IMR-90 (cell line): ENCODE measurements at regions not wholly inside any gene's neighbourhood (a gene's known extent, or its start where the extent isn't known, plus 50 kb on each side); places are given as distances from the start of the nearest gene placed in this dataset.

ENCODE experiments used
- ATAC-seq: fragments of 200-7000 bp; cut with Tn5 transposase; 2 replicates; pipeline ENCODE4 v1.9.1; 2020; ENCODE audit warnings: low read depth, mild to moderate bottlenecking, moderate library complexity
- BruUV-seq: library from RNA; stranded (reverse); fragments of 400-500 nt; replicated peaks from 2 replicates; lab custom pipeline; 2021; lab: Mats Ljungman, UMichigan
- CTCF ChIA-PET: fragments of 300-600 bp; formaldehyde crosslinking; extraction: SDS; loops from one replicate; lab custom pipeline; 2021; ENCODE audit warnings: antibody characterized with exemption; lab: Yijun Ruan, JAX
- POLR2A ChIA-PET: fragments of 300-600 bp; sonication (Branson Sonifier 250); formaldehyde crosslinking; loops from one replicate; lab custom pipeline; 2022; ENCODE audit warnings: antibody characterized with exemption; ENCODE audit not compliant: unreplicated experiment; lab: Charles Lee
- DNase-seq: peaks from one replicate; pipeline ENCODE4 v3.0.0; 2013
- H2AFZ ChIP-seq: replicated peaks from 2 replicates; pipeline ENCODE3; 2013; ENCODE audit warnings: low read length, mild to moderate bottlenecking; ENCODE audit not compliant: poor library complexity
- H2AK5ac ChIP-seq: 2 replicates; pipeline ENCODE4 v1.6.1; 2013; ENCODE audit warnings: low read depth, low read length, inconsistent platforms
- H2AK9ac ChIP-seq: replicated peaks from 2 replicates; pipeline ENCODE3; 2013; ENCODE audit warnings: mild to moderate bottlenecking, low read depth, low read length, moderate library complexity; ENCODE audit not compliant: poor library complexity
- H2BK120ac ChIP-seq: 2 replicates; pipeline ENCODE4 v1.6.1; 2013; ENCODE audit warnings: low read depth, low read length, inconsistent platforms
- H2BK15ac ChIP-seq: 3 replicates; pipeline ENCODE4 v1.6.1; 2013; ENCODE audit warnings: low read depth, low read length, inconsistent platforms
- H2BK20ac ChIP-seq: 2 replicates; pipeline ENCODE4 v1.6.1; 2013; ENCODE audit warnings: low read depth, mild to moderate bottlenecking, inconsistent platforms, low read length, moderate library complexity
- H2BK5ac ChIP-seq: 2 replicates; pipeline ENCODE4 v1.6.1; 2013; ENCODE audit warnings: mild to moderate bottlenecking, low read depth, low read length, inconsistent platforms; ENCODE audit not compliant: poor library complexity, severe bottlenecking
- H3K14ac ChIP-seq: replicated peaks from 2 replicates; pipeline ENCODE4 v1.6.1; 2013; ENCODE audit warnings: low read depth, low read length, inconsistent platforms
- H3K18ac ChIP-seq: 2 replicates; pipeline ENCODE4 v1.6.1; 2013; ENCODE audit warnings: low read depth, low read length, control low read depth
- H3K23ac ChIP-seq: 2 replicates; pipeline ENCODE4 v1.6.1; 2013; ENCODE audit warnings: low read depth, low read length, inconsistent platforms
- H3K27ac ChIP-seq: 2 replicates; pipeline ENCODE4 v1.5.1; 2013; ENCODE audit warnings: mild to moderate bottlenecking, control low read depth, low read length; ENCODE audit not compliant: insufficient read depth
- H3K27me3 ChIP-seq: 2 replicates; pipeline ENCODE4 v1.6.1; 2013; ENCODE audit warnings: low read length; ENCODE audit not compliant: control insufficient read depth, insufficient read depth
- H3K36me3 ChIP-seq: 2 replicates; pipeline ENCODE4 v1.6.1; 2013; ENCODE audit warnings: low read length, mixed read lengths; ENCODE audit not compliant: control insufficient read depth, insufficient read depth
- H3K4ac ChIP-seq: 2 replicates; pipeline ENCODE4 v1.6.1; 2013; ENCODE audit warnings: low read depth, low read length, inconsistent platforms
- H3K4me1 ChIP-seq: 2 replicates; pipeline ENCODE4 v1.6.1; 2013; ENCODE audit warnings: low read length, mixed read lengths; ENCODE audit not compliant: control insufficient read depth, insufficient read depth
- H3K4me2 ChIP-seq: 2 replicates; pipeline ENCODE4 v1.6.1; 2013; ENCODE audit warnings: low read depth, mild to moderate bottlenecking, control low read depth, low read length, moderate library complexity
- H3K4me3 ChIP-seq: 2 replicates; pipeline ENCODE4 v1.5.1; 2013; ENCODE audit warnings: low read depth, mild to moderate bottlenecking, control low read depth, low read length, moderate library complexity; ENCODE audit not compliant: insufficient read depth
- H3K56ac ChIP-seq: 2 replicates; pipeline ENCODE4 v1.6.1; 2013; ENCODE audit warnings: low read length, inconsistent platforms; ENCODE audit not compliant: insufficient read depth; ENCODE audit errors: extremely low read depth
- H3K79me1 ChIP-seq, 2 experiments: 2 replicates each; pipeline ENCODE4 v1.6.1; 2013; ENCODE audit warnings: low read length in 2 of 2, inconsistent platforms in 1 of 2, low read depth in 1 of 2
- H3K9ac ChIP-seq: 2 replicates; pipeline ENCODE4 v1.6.1; 2013; ENCODE audit warnings: low read depth, low read length, control low read depth
- H3K9me1 ChIP-seq: 2 replicates; pipeline ENCODE4 v1.6.1; 2013; ENCODE audit warnings: low read length, inconsistent platforms; ENCODE audit not compliant: insufficient read depth
- H3K9me3 ChIP-seq: 2 replicates; pipeline ENCODE4 v1.6.1; 2013; ENCODE audit warnings: low read length; ENCODE audit not compliant: control insufficient read depth, insufficient read depth
- H4K20me1 ChIP-seq: 2 replicates; pipeline ENCODE4 v1.6.1; 2013; ENCODE audit warnings: low read length, inconsistent platforms; ENCODE audit not compliant: insufficient read depth
- H4K5ac ChIP-seq: 2 replicates; pipeline ENCODE4 v1.6.1; 2013; ENCODE audit warnings: mild to moderate bottlenecking, low read depth, low read length, control low read depth
- H4K8ac ChIP-seq, 2 experiments: 2 replicates each; pipeline ENCODE4 v1.6.1; 2013; ENCODE audit warnings: low read depth in 2 of 2, low read length in 2 of 2, control low read depth in 1 of 2, inconsistent platforms in 1 of 2
- H4K91ac ChIP-seq: 2 replicates; pipeline ENCODE4 v1.6.1; 2013; ENCODE audit warnings: low read depth, low read length, inconsistent platforms; ENCODE audit not compliant: insufficient read depth
- BHLHE40 ChIP-seq: fragments of 150-350 bp; IDR thresholded peaks from 2 replicates; pipeline ENCODE4 v1.6.1; 2016; ENCODE audit warnings: mild to moderate bottlenecking, low read depth, low read length
- CEBPB ChIP-seq: IDR thresholded peaks from 2 replicates; pipeline ENCODE4 v1.6.1; 2012; ENCODE audit warnings: low read depth, low read length, improper control_type of control experiment
- CHD1 ChIP-seq: IDR thresholded peaks from 2 replicates; pipeline ENCODE4 v1.6.1; 2012; ENCODE audit warnings: low read depth, low read length, improper control_type of control experiment
- FOS ChIP-seq: fragments of 150-350 bp; IDR thresholded peaks from 2 replicates; pipeline ENCODE4 v1.6.1; 2016; ENCODE audit warnings: low read depth, low read length
- MAFK ChIP-seq: IDR thresholded peaks from 2 replicates; pipeline ENCODE4 v1.6.1; 2012; ENCODE audit warnings: low read depth, low read length, improper control_type of control experiment
- MAZ ChIP-seq: IDR thresholded peaks from 2 replicates; pipeline ENCODE4 v1.6.1; 2012; ENCODE audit warnings: low read depth, mild to moderate bottlenecking, low read length, improper control_type of control experiment, moderate library complexity, borderline replicate concordance
- MXI1 ChIP-seq: IDR thresholded peaks from 2 replicates; pipeline ENCODE4 v1.6.1; 2012; ENCODE audit warnings: low read depth, mild to moderate bottlenecking, low read length, moderate library complexity, borderline replicate concordance
- NFE2L2 ChIP-seq: fragments of 150-350 bp; IDR thresholded peaks from 2 replicates; pipeline ENCODE4 v1.6.1; 2016; ENCODE audit warnings: low read depth, mild to moderate bottlenecking, low read length
- POLR2A ChIP-seq: IDR thresholded peaks from 2 replicates; pipeline ENCODE4 v1.6.1; 2012; ENCODE audit warnings: mild to moderate bottlenecking, low read depth, low read length
- RAD21 ChIP-seq: IDR thresholded peaks from 2 replicates; pipeline ENCODE4 v1.6.1; 2012; ENCODE audit warnings: low read length, improper control_type of control experiment
- RCOR1 ChIP-seq: IDR thresholded peaks from 2 replicates; pipeline ENCODE4 v1.6.1; 2012; ENCODE audit warnings: mild to moderate bottlenecking, low read length, improper control_type of control experiment; ENCODE audit not compliant: insufficient replicate concordance
- RFX5 ChIP-seq: IDR thresholded peaks from 2 replicates; pipeline ENCODE4 v1.8.0; 2012; ENCODE audit warnings: low read depth, mild to moderate bottlenecking, low read length, moderate library complexity
- SMC3 ChIP-seq: fragments of 150-350 bp; IDR thresholded peaks from 2 replicates; pipeline ENCODE4 v1.6.1; 2016; ENCODE audit warnings: low read depth, mild to moderate bottlenecking, antibody characterized with exemption, low read length, moderate library complexity
- WGBS, 2 experiments: methylation state at CpG; one replicate each; pipeline versions ENCODE4 v1.1.5 to v1.1.7; 2013; ENCODE audit warnings: missing lambda C conversion rate in 2 of 2; ENCODE audit not compliant: insufficient read length in 1 of 2; ENCODE audit errors: extremely low coverage in 2 of 2; 5-methylcytosine and 5-hydroxymethylcytosine counted together
- dilution Hi-C: fragments of 300-500 bp; cut with HindIII; formaldehyde crosslinking; loops from one replicate; pipeline ENCODE4 v1.14.3; 2018; ENCODE audit warnings: low sequenced_read_pairs; ENCODE audit not compliant: unreplicated experiment
- in situ Hi-C: fragments of 300-500 bp; cut with MboI; formaldehyde crosslinking; loops from 3 replicates; pipeline ENCODE4 v1.14.3; 2019; ENCODE audit warnings: low sequenced_read_pairs, inconsistent platforms, mixed read lengths
- intact Hi-C: fragments of 100-400 bp; cut with micrococcal nuclease; formaldehyde crosslinking; loops from 2 replicates; pipeline ENCODE4 v1.10.0; 2022
- TF ChIP-seq, protein P1 (sequence below): fragments of 150-350 bp; IDR thresholded peaks from 2 replicates; pipeline ENCODE4 v1.6.1; 2017; ENCODE audit warnings: mild to moderate bottlenecking, antibody characterized with exemption, low read length, low read depth
- TF ChIP-seq, protein P2 (sequence below): conservative IDR thresholded peaks from 2 replicates; pipeline ENCODE4 v1.5.1; 2012; ENCODE audit warnings: mild to moderate bottlenecking, low read depth, low read length, improper control_type of control experiment
- TF ChIP-seq, protein P3 (sequence below): fragments of 150-350 bp; IDR thresholded peaks from 2 replicates; pipeline ENCODE4 v1.6.1; 2016; ENCODE audit warnings: low read depth, mild to moderate bottlenecking, low read length, moderate library complexity, borderline replicate concordance

DNA sequence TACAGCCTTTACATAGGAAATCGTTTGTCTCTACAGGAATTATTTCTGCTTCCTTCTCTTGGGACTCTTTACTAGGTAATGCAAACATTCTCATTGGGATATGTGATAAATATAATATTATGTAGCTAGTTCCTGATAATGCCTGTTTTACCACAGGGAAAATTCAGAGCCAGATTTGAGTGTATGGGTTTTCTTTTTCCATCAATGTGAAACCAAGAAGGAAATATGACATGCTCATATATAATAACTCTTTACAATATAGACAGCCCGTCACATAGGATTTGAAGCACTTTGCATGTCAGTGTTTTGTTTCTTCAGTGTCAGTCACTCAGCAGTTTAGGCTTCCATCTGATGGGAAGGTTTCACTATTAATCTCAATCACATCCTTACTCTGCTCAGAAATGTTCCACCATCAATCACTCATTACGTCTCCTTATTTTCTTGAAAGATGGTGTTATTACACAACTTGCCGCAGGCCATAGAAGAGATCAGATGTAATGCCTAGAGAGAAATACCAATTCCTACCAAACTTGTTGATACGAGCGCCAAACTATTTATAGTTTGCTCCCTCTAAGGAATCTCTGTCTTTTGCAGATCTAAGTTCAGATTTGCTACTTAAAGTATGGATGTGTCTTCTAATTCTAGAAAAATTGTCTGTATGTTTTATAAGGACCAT lies 314.8 kb downstream of the DIPK2A start:
- WGBS, 2 experiments, result no CpG with 5 or more reads among the region's 6 CpGs
- no peaks in the 10 kb centered on the region for H3K36me3 ChIP-seq
- H3K14ac ChIP-seq, result no peak overlapping the region

More for the DNA sequence above, 314.8 kb downstream of the DIPK2A start:
- H3K9me3 ChIP-seq, result no peaks in the 10 kb centered on the region
- no peak overlapping the region for H4K8ac ChIP-seq
- no peak overlapping the region for H3K4me3 ChIP-seq
- H2BK5ac ChIP-seq, result no peak overlapping the region
- H3K56ac ChIP-seq, result no peak overlapping the region
- no peak overlapping the region for H3K18ac ChIP-seq
- H3K4me1 ChIP-seq, result no peaks in the 10 kb centered on the region
- in situ Hi-C loops, result no loop called here
- ChIA-PET CTCF (no interaction called here), POLR2A (no interaction called here)
- H3K79me1 ChIP-seq, result no peaks in the 10 kb centered on the region
- H2BK15ac ChIP-seq, result no peak overlapping the region
- dilution Hi-C loops, result no loop called here
- BruUV-seq, result no TSS peak
- no peak overlapping the region for H3K27ac ChIP-seq
- H4K91ac ChIP-seq, result no peak overlapping the region
- no peaks in the 10 kb centered on the region for H3K9me1 ChIP-seq
- H2AK5ac ChIP-seq, result no peak overlapping the region
- no peak overlapping the region for H3K9ac ChIP-seq
- H4K5ac ChIP-seq, result no peak overlapping the region
- H3K27me3 ChIP-seq, result no peaks in the 10 kb centered on the region
- H3K4me2 ChIP-seq, result no peak overlapping the region
- TF ChIP-seq, protein P1, sequence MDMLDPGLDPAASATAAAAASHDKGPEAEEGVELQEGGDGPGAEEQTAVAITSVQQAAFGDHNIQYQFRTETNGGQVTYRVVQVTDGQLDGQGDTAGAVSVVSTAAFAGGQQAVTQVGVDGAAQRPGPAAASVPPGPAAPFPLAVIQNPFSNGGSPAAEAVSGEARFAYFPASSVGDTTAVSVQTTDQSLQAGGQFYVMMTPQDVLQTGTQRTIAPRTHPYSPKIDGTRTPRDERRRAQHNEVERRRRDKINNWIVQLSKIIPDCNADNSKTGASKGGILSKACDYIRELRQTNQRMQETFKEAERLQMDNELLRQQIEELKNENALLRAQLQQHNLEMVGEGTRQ, result no peak
- TF ChIP-seq RFX5, result no peak
- TF ChIP-seq FOS, result no peak
- no peak for TF ChIP-seq MAZ
- no peak for TF ChIP-seq MAFK
- TF ChIP-seq NFE2L2, result no peak
- TF ChIP-seq, protein P2, sequence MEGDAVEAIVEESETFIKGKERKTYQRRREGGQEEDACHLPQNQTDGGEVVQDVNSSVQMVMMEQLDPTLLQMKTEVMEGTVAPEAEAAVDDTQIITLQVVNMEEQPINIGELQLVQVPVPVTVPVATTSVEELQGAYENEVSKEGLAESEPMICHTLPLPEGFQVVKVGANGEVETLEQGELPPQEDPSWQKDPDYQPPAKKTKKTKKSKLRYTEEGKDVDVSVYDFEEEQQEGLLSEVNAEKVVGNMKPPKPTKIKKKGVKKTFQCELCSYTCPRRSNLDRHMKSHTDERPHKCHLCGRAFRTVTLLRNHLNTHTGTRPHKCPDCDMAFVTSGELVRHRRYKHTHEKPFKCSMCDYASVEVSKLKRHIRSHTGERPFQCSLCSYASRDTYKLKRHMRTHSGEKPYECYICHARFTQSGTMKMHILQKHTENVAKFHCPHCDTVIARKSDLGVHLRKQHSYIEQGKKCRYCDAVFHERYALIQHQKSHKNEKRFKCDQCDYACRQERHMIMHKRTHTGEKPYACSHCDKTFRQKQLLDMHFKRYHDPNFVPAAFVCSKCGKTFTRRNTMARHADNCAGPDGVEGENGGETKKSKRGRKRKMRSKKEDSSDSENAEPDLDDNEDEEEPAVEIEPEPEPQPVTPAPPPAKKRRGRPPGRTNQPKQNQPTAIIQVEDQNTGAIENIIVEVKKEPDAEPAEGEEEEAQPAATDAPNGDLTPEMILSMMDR, result no peak
- TF ChIP-seq POLR2A, result no peak
- no peak for TF ChIP-seq SMC3
- no peak for TF ChIP-seq CHD1
- TF ChIP-seq, protein P3, sequence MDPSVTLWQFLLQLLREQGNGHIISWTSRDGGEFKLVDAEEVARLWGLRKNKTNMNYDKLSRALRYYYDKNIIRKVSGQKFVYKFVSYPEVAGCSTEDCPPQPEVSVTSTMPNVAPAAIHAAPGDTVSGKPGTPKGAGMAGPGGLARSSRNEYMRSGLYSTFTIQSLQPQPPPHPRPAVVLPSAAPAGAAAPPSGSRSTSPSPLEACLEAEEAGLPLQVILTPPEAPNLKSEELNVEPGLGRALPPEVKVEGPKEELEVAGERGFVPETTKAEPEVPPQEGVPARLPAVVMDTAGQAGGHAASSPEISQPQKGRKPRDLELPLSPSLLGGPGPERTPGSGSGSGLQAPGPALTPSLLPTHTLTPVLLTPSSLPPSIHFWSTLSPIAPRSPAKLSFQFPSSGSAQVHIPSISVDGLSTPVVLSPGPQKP, result no peak
- no peak for TF ChIP-seq BHLHE40
- no peak for TF ChIP-seq MXI1
- TF ChIP-seq RAD21, result no peak
- no peak for TF ChIP-seq CEBPB
- no peak for TF ChIP-seq RCOR1
- H4K20me1 ChIP-seq, result no peaks in the 10 kb centered on the region
- no peak overlapping the region for H2AK9ac ChIP-seq
- H2BK120ac ChIP-seq, result no peak overlapping the region
- no peak overlapping the region for H2AFZ ChIP-seq
- no peak for ATAC-seq
- no peak overlapping the region for H3K4ac ChIP-seq
- H3K23ac ChIP-seq, result no peak overlapping the region
- DNase-seq, result no peak
- intact Hi-C loops, result no loop called here
- H2BK20ac ChIP-seq, result no peak overlapping the region
